ENCODE measurements at regions not wholly inside any gene's neighbourhood (a gene's known extent, or its start where the extent isn't known, plus 50 kb on each side); places are given as distances from the start of the nearest gene placed in this dataset.

DNA sequence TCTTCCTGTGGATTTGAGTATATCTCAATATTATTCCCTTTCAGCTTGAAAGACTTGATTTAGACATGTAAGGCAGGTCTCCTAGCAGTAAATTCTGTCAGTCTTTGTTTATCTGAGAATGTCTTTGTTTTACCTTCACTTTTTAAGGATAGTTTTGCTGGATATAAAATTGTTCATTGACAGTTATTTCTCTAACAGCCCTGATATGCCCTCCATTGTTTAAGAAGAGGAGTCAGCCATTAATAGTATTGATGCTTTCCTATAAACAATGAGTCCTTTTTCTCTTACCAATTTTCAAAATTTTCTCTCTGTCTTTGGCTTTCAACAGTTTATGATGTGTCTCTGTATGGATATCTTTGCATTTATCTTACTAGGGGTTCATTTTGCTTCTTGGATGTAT, 163.5 kb upstream of the ANKRD55 start:
- H3K27ac ChIP-seq: no peak overlapping the region
- DNase-seq (ENCODE audit: low spot score in 2 of 2): no peak
- H3K9me3 ChIP-seq: peaks cover 13% of the 10 kb centered on the region
- no peaks in the 10 kb centered on the region for H3K27me3 ChIP-seq
- no peaks in the 10 kb centered on the region for H3K4me1 ChIP-seq
- TF ChIP-seq, protein P1, sequence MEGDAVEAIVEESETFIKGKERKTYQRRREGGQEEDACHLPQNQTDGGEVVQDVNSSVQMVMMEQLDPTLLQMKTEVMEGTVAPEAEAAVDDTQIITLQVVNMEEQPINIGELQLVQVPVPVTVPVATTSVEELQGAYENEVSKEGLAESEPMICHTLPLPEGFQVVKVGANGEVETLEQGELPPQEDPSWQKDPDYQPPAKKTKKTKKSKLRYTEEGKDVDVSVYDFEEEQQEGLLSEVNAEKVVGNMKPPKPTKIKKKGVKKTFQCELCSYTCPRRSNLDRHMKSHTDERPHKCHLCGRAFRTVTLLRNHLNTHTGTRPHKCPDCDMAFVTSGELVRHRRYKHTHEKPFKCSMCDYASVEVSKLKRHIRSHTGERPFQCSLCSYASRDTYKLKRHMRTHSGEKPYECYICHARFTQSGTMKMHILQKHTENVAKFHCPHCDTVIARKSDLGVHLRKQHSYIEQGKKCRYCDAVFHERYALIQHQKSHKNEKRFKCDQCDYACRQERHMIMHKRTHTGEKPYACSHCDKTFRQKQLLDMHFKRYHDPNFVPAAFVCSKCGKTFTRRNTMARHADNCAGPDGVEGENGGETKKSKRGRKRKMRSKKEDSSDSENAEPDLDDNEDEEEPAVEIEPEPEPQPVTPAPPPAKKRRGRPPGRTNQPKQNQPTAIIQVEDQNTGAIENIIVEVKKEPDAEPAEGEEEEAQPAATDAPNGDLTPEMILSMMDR (IDR thresholded peaks at IDR 0.05): no peak
- TF ChIP-seq POLR2AphosphoS5 (IDR thresholded peaks at IDR 0.05): no peak
- no peak overlapping the region for H3K4me3 ChIP-seq
- no peaks in the 10 kb centered on the region for H3K36me3 ChIP-seq

DNA sequence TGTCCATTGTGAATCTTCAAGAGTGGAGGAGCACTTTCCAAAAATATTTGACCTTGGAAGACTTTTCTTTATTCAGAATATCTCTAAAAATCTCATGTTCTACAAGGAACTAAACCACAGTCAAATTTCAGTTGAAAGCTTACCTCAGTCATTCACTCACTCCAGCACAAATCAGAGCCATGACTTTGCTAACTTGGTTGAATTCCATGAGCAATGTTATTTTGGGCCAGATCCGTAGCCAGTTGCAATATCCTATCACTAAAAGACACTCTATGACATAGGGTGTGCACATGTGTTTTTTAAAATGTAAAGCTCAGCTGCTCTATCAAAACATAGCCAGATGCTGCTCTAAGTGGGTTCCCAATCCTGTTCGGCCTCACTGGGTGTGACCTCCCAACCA, 156.1 kb upstream of the ANKRD55 start:
- Histone ChIP-seq H3K36me3 (no peaks in the 10 kb centered on the region), H3K9me3 (peaks cover 6% of the 10 kb centered on the region), H3K4me3 (no peak overlapping the region), H3K27ac (no peak overlapping the region), H3K4me1 (no peaks in the 10 kb centered on the region), H3K27me3 (no peaks in the 10 kb centered on the region)
- DNase-seq (ENCODE audit: low spot score in 2 of 2): no peak
- WGBS: 97% methylated on average over 2 of the region's 2 CpGs
- TF ChIP-seq POLR2A (IDR thresholded peaks at IDR 0.05) (no peak), EP300 (IDR thresholded peaks at IDR 0.05) (no peak), POLR2AphosphoS5 (IDR thresholded peaks at IDR 0.05) (no peak)
- TF ChIP-seq, protein P1 (IDR thresholded peaks at IDR 0.05): no peak

DNA sequence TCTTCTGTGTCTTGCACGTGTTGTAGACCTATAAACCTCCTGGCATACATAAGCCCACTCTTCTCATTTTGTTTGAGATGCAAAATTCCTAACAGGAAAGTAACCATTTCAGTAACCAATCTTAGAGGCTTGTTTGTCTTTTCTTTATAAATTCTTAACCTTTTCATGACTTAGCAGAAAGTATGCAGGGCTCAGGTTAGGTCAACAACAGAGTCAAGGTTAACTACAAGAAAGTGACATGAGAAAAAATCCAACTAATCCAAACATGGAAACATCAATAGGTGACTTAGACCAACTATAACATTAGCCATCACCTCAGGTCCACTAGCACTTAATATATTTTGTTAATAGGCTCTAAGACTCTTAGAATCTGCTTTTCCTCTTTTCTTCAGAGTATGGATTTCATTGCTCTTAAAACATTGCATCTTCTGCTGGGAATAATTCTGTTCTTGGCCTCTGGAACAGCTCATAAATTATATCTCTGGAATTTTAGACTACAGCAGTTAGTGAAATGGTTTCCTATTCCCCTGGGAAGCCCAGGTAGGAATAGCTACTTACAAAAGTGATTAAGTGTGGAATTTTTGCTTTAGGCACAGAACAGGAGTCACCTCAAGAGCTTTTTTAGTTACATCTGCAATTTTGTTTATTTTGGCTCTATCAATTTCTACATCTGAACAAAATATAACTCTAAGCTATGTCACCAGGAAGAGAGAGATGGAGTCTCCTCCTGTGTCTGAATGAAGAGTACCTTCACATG, 155.3 kb upstream of the ANKRD55 start:
- 93% methylated on average over 1 of the region's 1 CpG for WGBS
- H3K27ac ChIP-seq: no peak overlapping the region
- H3K9me3 ChIP-seq: peaks cover 6% of the 10 kb centered on the region
- H3K36me3 ChIP-seq: no peaks in the 10 kb centered on the region
- no peaks in the 10 kb centered on the region for H3K4me1 ChIP-seq
- no peak overlapping the region for H3K4me3 ChIP-seq
- no peaks in the 10 kb centered on the region for H3K27me3 ChIP-seq
- no peak for DNase-seq (ENCODE audit: low spot score in 2 of 2)
- TF ChIP-seq POLR2AphosphoS5 (IDR thresholded peaks at IDR 0.05) (no peak), EP300 (IDR thresholded peaks at IDR 0.05) (no peak), POLR2A (IDR thresholded peaks at IDR 0.05) (no peak)
- TF ChIP-seq, protein P1 (IDR thresholded peaks at IDR 0.05): no peak

DNA sequence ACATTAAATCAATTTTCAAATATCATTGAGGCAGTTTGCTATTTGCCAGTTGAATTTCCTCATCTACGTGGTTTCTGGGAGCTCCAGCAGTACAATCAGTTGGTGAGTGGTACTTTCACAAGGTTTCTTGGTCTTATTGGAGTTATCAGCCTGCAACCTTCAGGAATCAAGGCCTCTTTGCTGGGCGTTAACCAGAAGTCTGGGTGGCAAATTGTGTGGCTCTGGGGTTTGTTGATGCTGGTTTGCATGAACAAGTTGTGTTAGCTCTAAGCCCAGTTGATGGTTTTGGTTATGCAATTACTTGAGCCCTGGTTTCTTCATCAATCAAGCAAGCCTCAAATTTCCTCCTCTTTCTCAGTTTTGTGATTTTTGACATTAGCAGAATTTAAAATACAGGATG, 152.9 kb upstream of the ANKRD55 start:
- Histone ChIP-seq H3K36me3 (no peaks in the 10 kb centered on the region), H3K27me3 (no peaks in the 10 kb centered on the region), H3K4me1 (no peaks in the 10 kb centered on the region), H3K4me3 (no peak overlapping the region), H3K27ac (no peak overlapping the region), H3K9me3 (no peaks in the 10 kb centered on the region)
- 98% methylated on average over 2 of the region's 2 CpGs for WGBS
- TF ChIP-seq, protein P1 (IDR thresholded peaks at IDR 0.05): no peak
- no peak for TF ChIP-seq POLR2A (IDR thresholded peaks at IDR 0.05)
- TF ChIP-seq EP300 (IDR thresholded peaks at IDR 0.05): no peak
- TF ChIP-seq POLR2AphosphoS5 (IDR thresholded peaks at IDR 0.05): no peak
- DNase-seq (ENCODE audit: low spot score in 2 of 2): no peak

DNA sequence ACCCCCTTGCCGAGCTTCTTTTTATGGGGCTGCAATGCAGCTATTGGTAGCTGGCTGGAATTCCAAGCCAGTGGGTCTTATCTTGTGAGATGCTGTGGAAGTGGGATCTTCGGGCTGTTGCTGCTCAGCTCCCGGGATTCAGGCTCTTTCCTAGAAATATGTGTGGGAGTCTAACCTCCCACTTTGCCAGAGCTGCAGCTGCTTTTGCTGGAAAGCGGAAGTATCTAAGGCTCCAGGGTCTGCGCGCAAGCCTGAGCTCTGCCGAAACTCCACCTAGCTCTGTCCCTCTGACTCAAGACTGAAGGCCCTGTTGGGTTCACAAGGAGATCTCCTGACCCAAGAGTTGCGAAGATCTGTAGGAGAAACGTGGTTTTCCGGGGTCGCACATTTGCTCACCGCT, 151.1 kb upstream of the ANKRD55 start:
- no peaks in the 10 kb centered on the region for H3K36me3 ChIP-seq
- no peak for TF ChIP-seq POLR2AphosphoS5 (IDR thresholded peaks at IDR 0.05)
- TF ChIP-seq EP300 (IDR thresholded peaks at IDR 0.05): no peak
- TF ChIP-seq, protein P1 (IDR thresholded peaks at IDR 0.05): no peak
- TF ChIP-seq POLR2A (IDR thresholded peaks at IDR 0.05): no peak
- WGBS: 84% methylated on average over 8 of the region's 12 CpGs

More for the DNA sequence above, 151.1 kb upstream of the ANKRD55 start:
- Histone ChIP-seq H3K27me3 (no peaks in the 10 kb centered on the region), H3K4me3 (no peak overlapping the region), H3K27ac (no peak overlapping the region), H3K4me1 (no peaks in the 10 kb centered on the region), H3K9me3 (no peaks in the 10 kb centered on the region)
- no peak for DNase-seq (ENCODE audit: low spot score in 2 of 2)

Measured in suprapubic skin (tissue), 4 donors.